GM21619 (cell line): ENCODE measurements at regions not wholly inside any gene's neighbourhood (a gene's known extent, or its start where the extent isn't known, plus 50 kb on each side); places are given as distances from the start of the nearest gene placed in this dataset.

Source experiments
- ATAC-seq: cut with Tn5 transposase; IDR thresholded peaks from one replicate; pipeline ENCODE4 v1.9.1; 2021; ENCODE audit not compliant: unreplicated experiment

- peak; percentile 86 for ATAC-seq
These were observed 64.9 kb downstream of the C6orf58 start for GRCh38 chr6:127641905-127642304.
